ENCODE measurements at regions not wholly inside any gene's neighbourhood (a gene's known extent, or its start where the extent isn't known, plus 50 kb on each side); places are given as distances from the start of the nearest gene placed in this dataset.

DNA sequence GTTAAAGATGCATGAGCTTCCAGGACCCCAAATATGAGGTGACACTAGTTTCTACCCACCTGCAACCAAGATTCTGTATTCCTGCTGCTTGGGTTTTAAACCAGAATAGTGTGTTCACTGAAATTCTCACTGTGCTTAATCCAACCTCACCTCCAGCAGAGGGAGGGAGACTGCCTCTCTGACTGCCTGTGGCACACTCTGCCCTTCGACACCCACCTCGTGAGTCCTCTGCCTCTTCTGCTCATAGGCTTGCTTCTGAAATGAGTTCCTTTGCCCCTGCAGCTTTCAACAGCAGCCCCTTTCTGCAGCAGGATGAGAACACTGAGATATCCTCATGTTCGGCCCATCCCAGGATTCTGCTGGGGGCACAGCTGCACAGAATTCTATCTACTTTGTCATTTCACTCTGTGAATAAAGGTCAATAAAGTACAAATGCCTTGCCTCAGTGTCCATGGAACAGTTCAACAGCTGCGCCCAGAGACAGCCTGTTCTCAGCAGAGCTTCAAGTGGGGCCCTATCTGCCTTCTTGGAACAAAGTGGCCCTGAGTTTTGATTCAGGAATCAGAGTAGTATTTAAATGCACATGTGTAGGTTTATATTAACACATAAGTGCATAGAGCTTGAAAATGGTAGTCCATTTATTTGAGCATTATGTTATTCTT, 632.5 kb downstream of the TNS3 start:
- Mint-ChIP-seq H3K4me1 (ENCODE audit: unreplicated experiment) (peaks cover 6% of the 10 kb centered on the region), H3K27me3 (no peaks in the 10 kb centered on the region), H3K9me3 (peaks cover 5% of the 10 kb centered on the region), H3K27ac (no peak overlapping the region), H3K36me3 (no peaks in the 10 kb centered on the region), H3K4me3 (no peak overlapping the region)
- TF ChIP-seq, protein P1, sequence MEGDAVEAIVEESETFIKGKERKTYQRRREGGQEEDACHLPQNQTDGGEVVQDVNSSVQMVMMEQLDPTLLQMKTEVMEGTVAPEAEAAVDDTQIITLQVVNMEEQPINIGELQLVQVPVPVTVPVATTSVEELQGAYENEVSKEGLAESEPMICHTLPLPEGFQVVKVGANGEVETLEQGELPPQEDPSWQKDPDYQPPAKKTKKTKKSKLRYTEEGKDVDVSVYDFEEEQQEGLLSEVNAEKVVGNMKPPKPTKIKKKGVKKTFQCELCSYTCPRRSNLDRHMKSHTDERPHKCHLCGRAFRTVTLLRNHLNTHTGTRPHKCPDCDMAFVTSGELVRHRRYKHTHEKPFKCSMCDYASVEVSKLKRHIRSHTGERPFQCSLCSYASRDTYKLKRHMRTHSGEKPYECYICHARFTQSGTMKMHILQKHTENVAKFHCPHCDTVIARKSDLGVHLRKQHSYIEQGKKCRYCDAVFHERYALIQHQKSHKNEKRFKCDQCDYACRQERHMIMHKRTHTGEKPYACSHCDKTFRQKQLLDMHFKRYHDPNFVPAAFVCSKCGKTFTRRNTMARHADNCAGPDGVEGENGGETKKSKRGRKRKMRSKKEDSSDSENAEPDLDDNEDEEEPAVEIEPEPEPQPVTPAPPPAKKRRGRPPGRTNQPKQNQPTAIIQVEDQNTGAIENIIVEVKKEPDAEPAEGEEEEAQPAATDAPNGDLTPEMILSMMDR (conservative IDR thresholded peaks at IDR 0.05), result no peak
- no peak for DNase-seq (ENCODE audit: extremely low spot score, unreplicated experiment)

DNA sequence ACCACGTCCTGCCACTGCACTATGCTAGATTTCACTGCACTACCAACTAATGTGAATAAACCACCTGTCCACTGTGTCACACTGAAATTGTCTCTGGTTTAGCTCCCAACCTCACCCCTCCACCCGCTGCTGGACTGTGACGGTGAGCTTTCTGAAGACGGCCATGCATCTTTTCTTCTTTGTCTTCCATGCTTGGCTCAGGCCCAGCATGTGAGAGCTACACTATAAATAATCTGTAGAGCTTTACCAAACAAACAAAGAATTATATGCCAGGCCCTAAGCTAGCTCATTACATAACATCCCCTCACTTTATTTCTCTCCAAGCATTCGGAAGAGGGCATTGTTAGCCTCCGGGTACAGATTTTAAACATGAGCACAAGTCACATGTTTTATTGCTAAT, 633.2 kb downstream of the TNS3 start:
- TF ChIP-seq, protein P1 (conservative IDR thresholded peaks at IDR 0.05), result no peak
- Mint-ChIP-seq H3K4me1 (ENCODE audit: unreplicated experiment) (peaks cover 5% of the 10 kb centered on the region), H3K4me3 (no peak overlapping the region), H3K36me3 (no peaks in the 10 kb centered on the region), H3K27me3 (no peaks in the 10 kb centered on the region), H3K9me3 (peaks cover 5% of the 10 kb centered on the region), H3K27ac (no peak overlapping the region)
- no peak for DNase-seq (ENCODE audit: extremely low spot score, unreplicated experiment)

DNA sequence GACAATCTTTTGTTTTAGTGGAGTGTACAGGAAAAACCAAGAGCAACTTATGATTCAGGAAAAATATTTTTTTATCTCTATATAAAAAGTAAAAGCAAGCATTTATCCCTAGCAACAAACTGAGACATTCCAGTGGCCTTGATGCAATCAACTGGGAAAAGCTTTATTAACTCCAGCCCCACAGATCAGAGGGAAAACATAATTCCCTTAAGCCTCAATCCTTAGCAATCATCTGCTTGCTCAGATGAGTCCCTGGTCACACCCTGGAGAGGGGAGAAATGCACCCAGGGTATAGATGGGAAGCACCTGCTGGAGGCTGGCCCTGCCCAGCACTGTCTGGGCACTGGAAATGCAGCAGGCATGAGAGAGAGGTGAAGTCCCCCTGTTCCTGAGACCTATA, 636.6 kb downstream of the TNS3 start:
- TF ChIP-seq, protein P1 (conservative IDR thresholded peaks at IDR 0.05), result no peak
- DNase-seq (ENCODE audit: extremely low spot score, unreplicated experiment), result no peak
- Mint-ChIP-seq H3K9me3 (no peaks in the 10 kb centered on the region), H3K4me1 (ENCODE audit: unreplicated experiment) (peaks cover 6% of the 10 kb centered on the region), H3K27ac (no peak overlapping the region), H3K27me3 (no peaks in the 10 kb centered on the region), H3K4me3 (no peak overlapping the region), H3K36me3 (no peaks in the 10 kb centered on the region)

DNA sequence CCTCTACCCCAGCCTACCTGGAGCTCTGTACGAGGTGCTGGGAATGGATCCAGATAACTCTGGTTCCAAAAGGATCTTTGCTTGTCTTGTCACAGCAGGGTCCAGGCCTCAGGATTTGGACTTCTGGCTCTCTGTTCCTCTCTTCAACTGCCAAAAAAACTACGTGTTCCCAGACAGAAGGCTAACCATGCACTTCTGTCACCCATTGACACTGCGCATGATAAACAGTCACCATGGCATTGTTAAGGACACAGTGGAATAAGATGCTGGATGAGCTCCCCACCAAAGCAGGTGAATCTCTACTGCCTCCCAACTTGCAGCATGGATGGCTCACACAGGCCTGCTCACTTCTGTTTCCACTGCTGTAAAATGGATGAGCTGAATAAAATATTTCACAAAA, 637.9 kb downstream of the TNS3 start:
- DNase-seq (ENCODE audit: extremely low spot score, unreplicated experiment), result no peak
- no peak overlapping the region for H3K27ac Mint-ChIP-seq
- TF ChIP-seq, protein P1 (conservative IDR thresholded peaks at IDR 0.05), result no peak
- H3K4me3 Mint-ChIP-seq, result no peak overlapping the region
- H3K9me3 Mint-ChIP-seq, result no peaks in the 10 kb centered on the region
- H3K4me1 Mint-ChIP-seq (ENCODE audit: unreplicated experiment), result peaks cover 6% of the 10 kb centered on the region
- H3K36me3 Mint-ChIP-seq, result no peaks in the 10 kb centered on the region
- H3K27me3 Mint-ChIP-seq, result no peaks in the 10 kb centered on the region

DNA sequence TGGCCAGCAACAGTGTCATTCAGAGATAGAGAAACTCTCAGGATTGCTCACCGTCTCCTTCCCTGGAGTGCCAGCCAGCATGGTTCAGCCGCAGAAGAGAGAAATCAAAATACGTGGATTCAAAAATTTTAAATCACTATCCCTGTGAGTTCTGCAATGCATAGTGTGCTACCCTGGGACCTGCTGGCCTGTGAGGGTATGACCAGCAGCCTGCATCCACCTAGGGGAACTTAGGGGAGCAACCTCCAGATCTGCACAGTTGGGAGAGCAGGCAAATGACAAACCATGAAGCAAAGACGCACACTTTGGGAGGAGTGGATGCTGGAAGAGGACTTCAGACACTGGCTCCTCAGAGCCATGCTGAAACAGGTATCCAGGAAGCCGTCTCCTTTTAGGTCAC, 639.3 kb downstream of the TNS3 start:
- no peak overlapping the region for H3K27ac Mint-ChIP-seq
- H3K36me3 Mint-ChIP-seq, result no peaks in the 10 kb centered on the region
- no peaks in the 10 kb centered on the region for H3K9me3 Mint-ChIP-seq
- H3K27me3 Mint-ChIP-seq, result no peaks in the 10 kb centered on the region
- H3K4me3 Mint-ChIP-seq, result no peak overlapping the region
- DNase-seq (ENCODE audit: extremely low spot score, unreplicated experiment), result no peak
- TF ChIP-seq, protein P1 (conservative IDR thresholded peaks at IDR 0.05), result no peak
- H3K4me1 Mint-ChIP-seq (ENCODE audit: unreplicated experiment), result peaks cover 6% of the 10 kb centered on the region

DNA sequence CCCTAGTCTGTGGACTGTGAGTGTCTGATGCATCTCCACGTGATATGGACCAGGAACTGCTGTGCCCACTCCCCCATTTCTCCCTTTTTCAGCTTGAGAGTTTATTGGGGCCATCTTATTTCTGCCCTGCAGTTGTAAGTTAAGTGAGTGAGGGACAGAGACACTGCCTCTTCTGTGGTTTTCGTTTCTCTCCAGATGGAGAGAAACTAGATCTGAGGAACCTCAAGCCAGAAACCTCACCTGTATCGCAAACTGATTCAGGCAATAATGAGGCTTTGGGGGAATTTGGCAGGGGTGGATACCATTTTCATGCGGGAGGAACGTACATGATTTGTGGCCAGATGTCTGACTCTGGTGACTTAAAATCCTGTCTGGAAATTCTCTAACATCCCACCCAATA, 641.7 kb downstream of the TNS3 start:
- TF ChIP-seq, protein P1 (conservative IDR thresholded peaks at IDR 0.05), result no peak
- no peak overlapping the region for H3K4me3 Mint-ChIP-seq
- no peak for DNase-seq (ENCODE audit: extremely low spot score, unreplicated experiment)
- no peaks in the 10 kb centered on the region for H3K36me3 Mint-ChIP-seq
- peaks cover 5% of the 10 kb centered on the region for H3K9me3 Mint-ChIP-seq
- peaks cover 6% of the 10 kb centered on the region for H3K4me1 Mint-ChIP-seq (ENCODE audit: unreplicated experiment)
- H3K27ac Mint-ChIP-seq, result no peak overlapping the region
- no peaks in the 10 kb centered on the region for H3K27me3 Mint-ChIP-seq
